Coronary artery (tissue), 2 donors: ENCODE measurements at regions not wholly inside any gene's neighbourhood (a gene's known extent, or its start where the extent isn't known, plus 50 kb on each side); places are given as distances from the start of the nearest gene placed in this dataset.

Source experiments
- DNase-seq: peaks from one replicate; pipeline ENCODE4 v3.0.0-alpha.2; 2017; ENCODE audit warnings: low spot score
- H3K27ac ChIP-seq, 2 donors: fragments of 200-600 bp; sonication (generic); one replicate each; pipeline ENCODE4 v1.5.1; 2016 to 2019
- H3K4me3 ChIP-seq: fragments of 200-600 bp; sonication (generic); 2 replicates; pipeline ENCODE4 v1.5.1; 2016; ENCODE audit warnings: mild to moderate bottlenecking, moderate library complexity
- CTCF ChIP-seq: fragments of 200-600 bp; sonication (generic); IDR thresholded peaks from one replicate; pipeline ENCODE4 v1.5.1; 2019; ENCODE audit warnings: antibody characterized with exemption

GRCh38 chr4:61067381-61067780 is 132.7 kb upstream of the ADGRL3 start:
- Histone ChIP-seq H3K27ac (no peak overlapping the region), H3K4me3 (no peak overlapping the region)
- no peak for TF ChIP-seq CTCF
- DNase-seq: no peak

GRCh38 chr4:61068060-61068459 is 132.1 kb upstream of the ADGRL3 start:
- no peak for DNase-seq
- H3K27ac ChIP-seq: no peak overlapping the region
- no peak for TF ChIP-seq CTCF
- no peak overlapping the region for H3K4me3 ChIP-seq

GRCh38 chr4:61068745-61069144 is 131.4 kb upstream of the ADGRL3 start:
- H3K4me3 ChIP-seq: no peak overlapping the region
- no peak for DNase-seq
- TF ChIP-seq CTCF: no peak

GRCh38 chr4:61070269-61070668 is 129.9 kb upstream of the ADGRL3 start:
- Histone ChIP-seq H3K4me3 (no peak overlapping the region), H3K27ac (no peak overlapping the region)
- no peak for TF ChIP-seq CTCF
- no peak for DNase-seq

More at GRCh38 chr4:61068745-61069144, 131.4 kb upstream of the ADGRL3 start:
- no peak overlapping the region for H3K27ac ChIP-seq

- H3K27ac ChIP-seq: no peak overlapping the region
- H3K4me3 ChIP-seq: no peak overlapping the region
- TF ChIP-seq CTCF: no peak
- DNase-seq: no peak
These were observed 120.7 kb upstream of the ADGRL3 start for GRCh38 chr4:61079427-61079826.

GRCh38 chr4:61079976-61080375 is 120.2 kb upstream of the ADGRL3 start:
- TF ChIP-seq CTCF: no peak

GRCh38 chr4:61085534-61085933 is 114.6 kb upstream of the ADGRL3 start:
- no peak for DNase-seq
- Histone ChIP-seq H3K4me3 (no peak overlapping the region), H3K27ac (no peak overlapping the region)
- TF ChIP-seq CTCF: no peak

More at GRCh38 chr4:61079976-61080375, 120.2 kb upstream of the ADGRL3 start:
- Histone ChIP-seq H3K4me3 (no peak overlapping the region), H3K27ac (no peak overlapping the region)
- no peak for DNase-seq
